ENCODE measurements at regions not wholly inside any gene's neighbourhood (a gene's known extent, or its start where the extent isn't known, plus 50 kb on each side); places are given as distances from the start of the nearest gene placed in this dataset.

GRCh38 chr12:111173391-111173790, 195.5 kb downstream of the PHETA1 start:
- Histone ChIP-seq H3K36me3 (ENCODE audit: control insufficient read depth, insufficient read depth, low read length) (no peaks in the 10 kb centered on the region), H3K4me3 (ENCODE audit: low read depth, low read length) (no peak overlapping the region), H3K9ac (ENCODE audit: low read length) (no peak overlapping the region), H3K27ac (ENCODE audit: low read depth, low read length) (no peak overlapping the region), H3K9me3 (ENCODE audit: control insufficient read depth, insufficient read depth, low read depth, low read length) (no peaks in the 10 kb centered on the region), H3K4me1 (ENCODE audit: control insufficient read depth, insufficient read depth, low read length) (no peaks in the 10 kb centered on the region), H3K27me3 (ENCODE audit: control insufficient read depth, insufficient read depth, low read length) (no peaks in the 10 kb centered on the region)

GRCh38 chr12:111172786-111173185, 196.1 kb downstream of the PHETA1 start:
- H3K27ac ChIP-seq (ENCODE audit: low read depth, low read length), result no peak overlapping the region
- H3K27me3 ChIP-seq (ENCODE audit: control insufficient read depth, insufficient read depth, low read length), result no peaks in the 10 kb centered on the region
- H3K4me3 ChIP-seq (ENCODE audit: low read depth, low read length), result no peak overlapping the region
- no peaks in the 10 kb centered on the region for H3K9me3 ChIP-seq (ENCODE audit: control insufficient read depth, insufficient read depth, low read depth, low read length)
- no peak overlapping the region for H3K9ac ChIP-seq (ENCODE audit: low read length)
- H3K4me1 ChIP-seq (ENCODE audit: control insufficient read depth, insufficient read depth, low read length), result no peaks in the 10 kb centered on the region
- no peaks in the 10 kb centered on the region for H3K36me3 ChIP-seq (ENCODE audit: control insufficient read depth, insufficient read depth, low read length)

- Histone ChIP-seq H3K36me3 (ENCODE audit: control insufficient read depth, insufficient read depth, low read length) (no peaks in the 10 kb centered on the region), H3K27me3 (ENCODE audit: control insufficient read depth, insufficient read depth, low read length) (no peaks in the 10 kb centered on the region), H3K4me3 (ENCODE audit: low read depth, low read length) (no peak overlapping the region), H3K4me1 (ENCODE audit: control insufficient read depth, insufficient read depth, low read length) (no peaks in the 10 kb centered on the region), H3K27ac (ENCODE audit: low read depth, low read length) (no peak overlapping the region), H3K9ac (ENCODE audit: low read length) (no peak overlapping the region), H3K9me3 (ENCODE audit: control insufficient read depth, insufficient read depth, low read depth, low read length) (no peaks in the 10 kb centered on the region)
These were observed 197.1 kb downstream of the PHETA1 start for GRCh38 chr12:111171832-111172231.

- Histone ChIP-seq H3K4me3 (ENCODE audit: low read depth, low read length) (no peak overlapping the region), H3K4me1 (ENCODE audit: control insufficient read depth, insufficient read depth, low read length) (no peaks in the 10 kb centered on the region), H3K9ac (ENCODE audit: low read length) (no peak overlapping the region), H3K36me3 (ENCODE audit: control insufficient read depth, insufficient read depth, low read length) (no peaks in the 10 kb centered on the region), H3K9me3 (ENCODE audit: control insufficient read depth, insufficient read depth, low read depth, low read length) (no peaks in the 10 kb centered on the region), H3K27me3 (ENCODE audit: control insufficient read depth, insufficient read depth, low read length) (no peaks in the 10 kb centered on the region), H3K27ac (ENCODE audit: low read depth, low read length) (no peak overlapping the region)
These were observed 197.6 kb downstream of the PHETA1 start for GRCh38 chr12:111171345-111171744.

- Histone ChIP-seq H3K27me3 (ENCODE audit: control insufficient read depth, insufficient read depth, low read length) (no peaks in the 10 kb centered on the region), H3K9ac (ENCODE audit: low read length) (no peak overlapping the region), H3K4me1 (ENCODE audit: control insufficient read depth, insufficient read depth, low read length) (no peaks in the 10 kb centered on the region), H3K9me3 (ENCODE audit: control insufficient read depth, insufficient read depth, low read depth, low read length) (no peaks in the 10 kb centered on the region), H3K36me3 (ENCODE audit: control insufficient read depth, insufficient read depth, low read length) (no peaks in the 10 kb centered on the region), H3K27ac (ENCODE audit: low read depth, low read length) (no peak overlapping the region), H3K4me3 (ENCODE audit: low read depth, low read length) (no peak overlapping the region)
These were observed 198.4 kb downstream of the PHETA1 start for GRCh38 chr12:111170543-111170942.

- H3K4me3 ChIP-seq (ENCODE audit: low read depth, low read length), result no peak overlapping the region
- no peak overlapping the region for H3K9ac ChIP-seq (ENCODE audit: low read length)
- H3K27me3 ChIP-seq (ENCODE audit: control insufficient read depth, insufficient read depth, low read length), result no peaks in the 10 kb centered on the region
- no peaks in the 10 kb centered on the region for H3K36me3 ChIP-seq (ENCODE audit: control insufficient read depth, insufficient read depth, low read length)
- H3K9me3 ChIP-seq (ENCODE audit: control insufficient read depth, insufficient read depth, low read depth, low read length), result no peaks in the 10 kb centered on the region
- no peaks in the 10 kb centered on the region for H3K4me1 ChIP-seq (ENCODE audit: control insufficient read depth, insufficient read depth, low read length)
- no peak overlapping the region for H3K27ac ChIP-seq (ENCODE audit: low read depth, low read length)
These were observed 199.4 kb downstream of the PHETA1 start for GRCh38 chr12:111169456-111169855.

GRCh38 chr12:111169032-111169431, 199.9 kb downstream of the PHETA1 start:
- Histone ChIP-seq H3K27me3 (ENCODE audit: control insufficient read depth, insufficient read depth, low read length) (no peaks in the 10 kb centered on the region), H3K36me3 (ENCODE audit: control insufficient read depth, insufficient read depth, low read length) (no peaks in the 10 kb centered on the region), H3K4me1 (ENCODE audit: control insufficient read depth, insufficient read depth, low read length) (no peaks in the 10 kb centered on the region), H3K4me3 (ENCODE audit: low read depth, low read length) (no peak overlapping the region), H3K27ac (ENCODE audit: low read depth, low read length) (no peak overlapping the region), H3K9ac (ENCODE audit: low read length) (no peak overlapping the region), H3K9me3 (ENCODE audit: control insufficient read depth, insufficient read depth, low read depth, low read length) (no peaks in the 10 kb centered on the region)

- H3K9ac ChIP-seq (ENCODE audit: low read length), result no peak overlapping the region
- no peak overlapping the region for H3K4me3 ChIP-seq (ENCODE audit: low read depth, low read length)
- H3K36me3 ChIP-seq (ENCODE audit: control insufficient read depth, insufficient read depth, low read length), result no peaks in the 10 kb centered on the region
- H3K27ac ChIP-seq (ENCODE audit: low read depth, low read length), result no peak overlapping the region
- no peaks in the 10 kb centered on the region for H3K9me3 ChIP-seq (ENCODE audit: control insufficient read depth, insufficient read depth, low read depth, low read length)
- H3K27me3 ChIP-seq (ENCODE audit: control insufficient read depth, insufficient read depth, low read length), result no peaks in the 10 kb centered on the region
- H3K4me1 ChIP-seq (ENCODE audit: control insufficient read depth, insufficient read depth, low read length), result no peaks in the 10 kb centered on the region
These were observed 200.6 kb downstream of the PHETA1 start for GRCh38 chr12:111168009-111168900.

- no peak overlapping the region for H3K27ac ChIP-seq (ENCODE audit: low read depth, low read length)
- H3K9ac ChIP-seq (ENCODE audit: low read length), result no peak overlapping the region
- H3K4me1 ChIP-seq (ENCODE audit: control insufficient read depth, insufficient read depth, low read length), result no peaks in the 10 kb centered on the region
- H3K27me3 ChIP-seq (ENCODE audit: control insufficient read depth, insufficient read depth, low read length), result no peaks in the 10 kb centered on the region
- no peaks in the 10 kb centered on the region for H3K36me3 ChIP-seq (ENCODE audit: control insufficient read depth, insufficient read depth, low read length)
- no peak overlapping the region for H3K4me3 ChIP-seq (ENCODE audit: low read depth, low read length)
- H3K9me3 ChIP-seq (ENCODE audit: control insufficient read depth, insufficient read depth, low read depth, low read length), result no peaks in the 10 kb centered on the region
These were observed 201.9 kb downstream of the PHETA1 start for GRCh38 chr12:111166779-111167540.

GRCh38 chr12:111164833-111165525, 203.9 kb downstream of the PHETA1 start:
- no peak overlapping the region for H3K4me3 ChIP-seq (ENCODE audit: low read depth, low read length)
- H3K27ac ChIP-seq (ENCODE audit: low read depth, low read length), result no peak overlapping the region
- H3K9me3 ChIP-seq (ENCODE audit: control insufficient read depth, insufficient read depth, low read depth, low read length), result no peaks in the 10 kb centered on the region
- no peak overlapping the region for H3K9ac ChIP-seq (ENCODE audit: low read length)
- H3K36me3 ChIP-seq (ENCODE audit: control insufficient read depth, insufficient read depth, low read length), result no peaks in the 10 kb centered on the region
- no peaks in the 10 kb centered on the region for H3K27me3 ChIP-seq (ENCODE audit: control insufficient read depth, insufficient read depth, low read length)
- peaks cover 12% of the 10 kb centered on the region for H3K4me1 ChIP-seq (ENCODE audit: control insufficient read depth, insufficient read depth, low read length)

GRCh38 chr12:111163422-111163821, 205.5 kb downstream of the PHETA1 start:
- Histone ChIP-seq H3K4me1 (ENCODE audit: control insufficient read depth, insufficient read depth, low read length) (peaks cover 14% of the 10 kb centered on the region), H3K4me3 (ENCODE audit: low read depth, low read length) (no peak overlapping the region), H3K36me3 (ENCODE audit: control insufficient read depth, insufficient read depth, low read length) (no peaks in the 10 kb centered on the region)

More at GRCh38 chr12:111163422-111163821, 205.5 kb downstream of the PHETA1 start:
- Histone ChIP-seq H3K27ac (ENCODE audit: low read depth, low read length) (no peak overlapping the region), H3K9me3 (ENCODE audit: control insufficient read depth, insufficient read depth, low read depth, low read length) (no peaks in the 10 kb centered on the region), H3K27me3 (ENCODE audit: control insufficient read depth, insufficient read depth, low read length) (no peaks in the 10 kb centered on the region), H3K9ac (ENCODE audit: low read length) (no peak overlapping the region)

All from HUES6 (cell line).